Fibroblast of skin of left quadriceps (primary cell): ENCODE measurements at regions not wholly inside any gene's neighbourhood (a gene's known extent, or its start where the extent isn't known, plus 50 kb on each side); places are given as distances from the start of the nearest gene placed in this dataset.
"Not testable (repeated sequence)": the region's sequence is repeated elsewhere in the genome, so short reads cannot be mapped to it uniquely, and the experiment has no call there.

ENCODE experiments used
- DNase-seq, 2 experiments: peaks; one replicate each; pipeline ENCODE4 v3.0.0-alpha.2; 2013; ENCODE audit warnings: low read depth in 2 of 2

GRCh38 chr4:138627096-138627495 lies 384.9 kb upstream of the SLC7A11 start:
- DNase-seq = no peak

GRCh38 chr4:138622362-138622761 lies 380.2 kb upstream of the SLC7A11 start:
- not testable (repeated sequence) for DNase-seq

GRCh38 chr4:138616775-138617174 lies 374.6 kb upstream of the SLC7A11 start:
- DNase-seq = peak; percentile 35 to 36

- no peak for DNase-seq
Observed at GRCh38 chr4:138614398-138615142, 372.4 kb upstream of the SLC7A11 start.

- DNase-seq = no peak
Observed at GRCh38 chr4:138612428-138612827, 370.3 kb upstream of the SLC7A11 start.

- no peak for DNase-seq
Observed at GRCh38 chr4:138611721-138612120, 369.6 kb upstream of the SLC7A11 start.

- no peak for DNase-seq
Observed at GRCh38 chr4:138611017-138611416, 368.9 kb upstream of the SLC7A11 start.

GRCh38 chr4:138609943-138610350 lies 367.8 kb upstream of the SLC7A11 start:
- DNase-seq = peak; percentile 42 to 47

- no peak for DNase-seq
Observed at GRCh38 chr4:138604556-138604955, 362.4 kb upstream of the SLC7A11 start.

- DNase-seq = peak; percentile 39 to 43
Observed at GRCh38 chr4:138602664-138603063, 360.5 kb upstream of the SLC7A11 start.

- no peak for DNase-seq
Observed at GRCh38 chr4:138599965-138600364, 357.8 kb upstream of the SLC7A11 start.

GRCh38 chr4:138598226-138598625 lies 356.1 kb upstream of the SLC7A11 start:
- no peak for DNase-seq

- no peak for DNase-seq
Observed at GRCh38 chr4:138596896-138597295, 354.7 kb upstream of the SLC7A11 start.

- DNase-seq = no peak
Observed at GRCh38 chr4:138595731-138596460, 353.7 kb upstream of the SLC7A11 start.

- DNase-seq = no peak
Observed at GRCh38 chr4:138595171-138595570, 353.0 kb upstream of the SLC7A11 start.

GRCh38 chr4:138592796-138593195 lies 350.6 kb upstream of the SLC7A11 start:
- DNase-seq = no peak

- no peak for DNase-seq
Observed at GRCh38 chr4:138591808-138592207, 349.7 kb upstream of the SLC7A11 start.

GRCh38 chr4:138588501-138588900 lies 346.4 kb upstream of the SLC7A11 start:
- no peak for DNase-seq

GRCh38 chr4:138579146-138579545 lies 337.0 kb upstream of the SLC7A11 start:
- DNase-seq = no peak

- not testable (repeated sequence) for DNase-seq
Observed at GRCh38 chr4:138577826-138578225, 335.7 kb upstream of the SLC7A11 start.

- no peak for DNase-seq
Observed at GRCh38 chr4:138577145-138577544, 335.0 kb upstream of the SLC7A11 start.

- DNase-seq = peak in 1 of 2 experiments; percentile 21
Observed at GRCh38 chr4:138576684-138577083, 334.5 kb upstream of the SLC7A11 start.

- DNase-seq = no peak
Observed at GRCh38 chr4:138573246-138573645, 331.1 kb upstream of the SLC7A11 start.
